AG04450 (cell line): ENCODE measurements at regions not wholly inside any gene's neighbourhood (a gene's known extent, or its start where the extent isn't known, plus 50 kb on each side); places are given as distances from the start of the nearest gene placed in this dataset.

Experiments
- CTCF ChIA-PET: fragments of 300-600, 350-600 bp; formaldehyde crosslinking; extraction: SDS; loops from one replicate; lab custom pipeline; 2022; ENCODE audit warnings: antibody characterized with exemption, inconsistent platforms; lab: Charles Lee
- POLR2A ChIA-PET: fragments of 350-600 bp; formaldehyde crosslinking; extraction: SDS; loops from one replicate; lab custom pipeline; 2021; ENCODE audit warnings: antibody characterized with exemption, inconsistent platforms; lab: Yijun Ruan, JAX
- DNase-seq: peaks from one replicate; pipeline ENCODE4 v3.0.0-alpha.2; 2011; ENCODE audit warnings: low read depth, low spot score
- H3K27ac ChIP-seq: one replicate; pipeline ENCODE4 v1.5.1; 2012; ENCODE audit warnings: low read depth, low read length, control low read depth
- H3K27me3 ChIP-seq: one replicate; pipeline ENCODE4 v1.6.0; 2012; ENCODE audit warnings: low read length; ENCODE audit not compliant: control insufficient read depth, insufficient read depth
- H3K4me3 ChIP-seq: 2 replicates; pipeline ENCODE4 v1.5.1; 2011; ENCODE audit warnings: mild to moderate bottlenecking, low read depth, low read length, control low read depth
- H3K9me3 ChIP-seq: 2 replicates; pipeline ENCODE4 v1.5.1; 2012; ENCODE audit warnings: low read length; ENCODE audit not compliant: control insufficient read depth, insufficient read depth
- CTCF ChIP-seq: IDR thresholded peaks from 2 replicates; pipeline ENCODE4 v1.5.1; 2011; ENCODE audit warnings: low read depth, low read length, control low read depth, inconsistent platforms

GRCh38 chr16:65598621-65599020 is 476.8 kb upstream of the CDH11 start:
- Histone ChIP-seq H3K4me3 (no peak overlapping the region), H3K27ac (no peak overlapping the region), H3K27me3 (no peaks in the 10 kb centered on the region), H3K9me3 (no peaks in the 10 kb centered on the region)
- no peak for DNase-seq
- ChIA-PET CTCF (no interaction called here), POLR2A (no interaction called here)
- TF ChIP-seq CTCF: no peak

- no peak overlapping the region for H3K4me3 ChIP-seq
- H3K27ac ChIP-seq: no peak overlapping the region
- CTCF ChIA-PET: no interaction called here
- POLR2A ChIA-PET: no interaction called here
- no peak for DNase-seq
- H3K9me3 ChIP-seq: no peaks in the 10 kb centered on the region; the same call in 1 of the 2 replicates
- H3K27me3 ChIP-seq: peaks cover 6% of the 10 kb centered on the region
- TF ChIP-seq CTCF: no peak
Observed at GRCh38 chr16:65583498-65583897, 461.6 kb upstream of the CDH11 start.

GRCh38 chr16:65579050-65579449 is 457.2 kb upstream of the CDH11 start:
- ChIA-PET POLR2A (no interaction called here), CTCF (no interaction called here)
- no peak overlapping the region for H3K4me3 ChIP-seq
- no peak for TF ChIP-seq CTCF
- no peak overlapping the region for H3K27ac ChIP-seq
- peaks cover 6% of the 10 kb centered on the region for H3K27me3 ChIP-seq
- no peak for DNase-seq
- H3K9me3 ChIP-seq: no peaks in the 10 kb centered on the region; the same call in 1 of the 2 replicates

- no peaks in the 10 kb centered on the region for H3K27me3 ChIP-seq
- CTCF ChIA-PET: no interaction called here
- no peak overlapping the region for H3K4me3 ChIP-seq
- no peak overlapping the region for H3K27ac ChIP-seq
- no peaks in the 10 kb centered on the region; the same call in 1 of the 2 replicates for H3K9me3 ChIP-seq
- DNase-seq: no peak
- no peak; the same call in 1 of the 2 replicates for TF ChIP-seq CTCF
- POLR2A ChIA-PET: no interaction called here
Observed at GRCh38 chr16:65576631-65577030, 454.8 kb upstream of the CDH11 start.

GRCh38 chr16:65576139-65576538 is 454.3 kb upstream of the CDH11 start:
- POLR2A ChIA-PET: no interaction called here
- no peak for DNase-seq
- CTCF ChIA-PET: no interaction called here
- H3K27ac ChIP-seq: no peak overlapping the region
- no peak overlapping the region for H3K4me3 ChIP-seq
- no peaks in the 10 kb centered on the region; the same call in 1 of the 2 replicates for H3K9me3 ChIP-seq
- H3K27me3 ChIP-seq: no peaks in the 10 kb centered on the region
- TF ChIP-seq CTCF: no peak
